Esophagus squamous epithelium (tissue), 5 donors: ENCODE measurements at regions not wholly inside any gene's neighbourhood (a gene's known extent, or its start where the extent isn't known, plus 50 kb on each side); places are given as distances from the start of the nearest gene placed in this dataset.

Experiments
- DNase-seq: peaks from one replicate; lab custom pipeline; 2025; lab: John Stamatoyannopoulos, UW
- H3K27ac ChIP-seq, 4 donors: fragments of 200-600 bp; sonication (generic); one replicate each; pipeline ENCODE4 v1.5.1; 2016 to 2019; ENCODE audit warnings: mild to moderate bottlenecking in 1 of 4
- H3K27me3 ChIP-seq, 4 donors: fragments of 200-600 bp; sonication (generic); 1 replicate in 3 of 4; 2 replicates in 1 of 4; pipeline versions ENCODE4 v1.5.1 to v1.6.0; 2017 to 2021; ENCODE audit warnings: antibody characterized with exemption in 1 of 4
- H3K36me3 ChIP-seq, 3 donors: fragments of 200-600 bp; sonication (generic); one replicate each; pipeline ENCODE4 v1.5.1; 2016 to 2019
- H3K4me1 ChIP-seq, 3 donors: fragments of 200-600 bp; sonication (generic); one replicate each; pipeline ENCODE4 v1.5.1; 2017 to 2019
- H3K4me3 ChIP-seq, 4 donors: fragments of 200-600 bp; sonication (generic); 1 replicate in 3 of 4; 2 replicates in 1 of 4; pipeline ENCODE4 v1.5.1; 2016 to 2019; ENCODE audit warnings: mild to moderate bottlenecking in 2 of 4, moderate library complexity in 1 of 4
- H3K9me3 ChIP-seq, 3 donors: fragments of 200-600 bp; sonication (generic); one replicate each; pipeline ENCODE4 v1.5.1; 2016 to 2019
- CTCF ChIP-seq, 6 experiments: fragments of 450-650 bp in 4 of 6; fragments of 200-600 bp in 2 of 6; sonication (generic) in 2 of 6; IDR thresholded peaks; one replicate each; pipeline ENCODE4 v1.5.1; 2016 to 2019; ENCODE audit warnings: antibody characterized with exemption in 6 of 6, mild to moderate bottlenecking in 4 of 6, moderate library complexity in 4 of 6
- POLR2A ChIP-seq, 4 donors: fragments of 450-650 bp; IDR thresholded peaks; one replicate each; pipeline ENCODE4 v1.6.1; 2017; ENCODE audit warnings: antibody characterized with exemption in 4 of 4, mild to moderate bottlenecking in 4 of 4, moderate library complexity in 3 of 4
- whole genome bisulfite sequencing, 2 donors: methylation state at CpG; one replicate each; pipeline ENCODE4 v1.1.5; 2018; 5-methylcytosine and 5-hydroxymethylcytosine counted together
- intact Hi-C: fragments of 100-400 bp; cut with DNase I; formaldehyde crosslinking; loops from one replicate; pipeline ENCODE4 v1.15.0; 2022
- donor health status: DM: yes; HTN: yes; CAD: no.

- TF ChIP-seq POLR2A (IDR thresholded peaks at IDR 0.05) (no peak), CTCF (IDR thresholded peaks at IDR 0.05) (no peak)
- Histone ChIP-seq H3K4me3 (no peak overlapping the region), H3K9me3 (no peaks in the 10 kb centered on the region), H3K4me1 (peaks cover 0 to 39% (median 10%) of the 10 kb centered on the region in 3 donors), H3K36me3 (no peaks in the 10 kb centered on the region), H3K27ac (no peak overlapping the region), H3K27me3 (no peaks in the 10 kb centered on the region)
- no peak for DNase-seq
- intact Hi-C loops: no loop called here
- WGBS, 2 donors: 61 to 62% methylated on average over 4 to 9 of the region's 9 CpGs
Measured at GRCh38 chrX:10021461-10022272, 54.5 kb downstream of the CLDN34 start.

GRCh38 chrX:10022273-10022541 lies 55.0 kb downstream of the CLDN34 start:
- no peaks in the 10 kb centered on the region for H3K36me3 ChIP-seq
- H3K27me3 ChIP-seq: no peaks in the 10 kb centered on the region
- TF ChIP-seq CTCF (IDR thresholded peaks at IDR 0.05): no peak
- TF ChIP-seq POLR2A (IDR thresholded peaks at IDR 0.05): no peak
- no peak for DNase-seq
- no peak overlapping the region for H3K27ac ChIP-seq
- H3K4me1 ChIP-seq: peaks cover 0 to 34% (median 8%) of the 10 kb centered on the region in 3 donors
- H3K9me3 ChIP-seq: no peaks in the 10 kb centered on the region
- 80 to 100% methylated on average over 3 to 5 of the region's 5 CpGs for WGBS, 2 donors
- intact Hi-C loops: no loop called here
- H3K4me3 ChIP-seq: no peak overlapping the region

DNA sequence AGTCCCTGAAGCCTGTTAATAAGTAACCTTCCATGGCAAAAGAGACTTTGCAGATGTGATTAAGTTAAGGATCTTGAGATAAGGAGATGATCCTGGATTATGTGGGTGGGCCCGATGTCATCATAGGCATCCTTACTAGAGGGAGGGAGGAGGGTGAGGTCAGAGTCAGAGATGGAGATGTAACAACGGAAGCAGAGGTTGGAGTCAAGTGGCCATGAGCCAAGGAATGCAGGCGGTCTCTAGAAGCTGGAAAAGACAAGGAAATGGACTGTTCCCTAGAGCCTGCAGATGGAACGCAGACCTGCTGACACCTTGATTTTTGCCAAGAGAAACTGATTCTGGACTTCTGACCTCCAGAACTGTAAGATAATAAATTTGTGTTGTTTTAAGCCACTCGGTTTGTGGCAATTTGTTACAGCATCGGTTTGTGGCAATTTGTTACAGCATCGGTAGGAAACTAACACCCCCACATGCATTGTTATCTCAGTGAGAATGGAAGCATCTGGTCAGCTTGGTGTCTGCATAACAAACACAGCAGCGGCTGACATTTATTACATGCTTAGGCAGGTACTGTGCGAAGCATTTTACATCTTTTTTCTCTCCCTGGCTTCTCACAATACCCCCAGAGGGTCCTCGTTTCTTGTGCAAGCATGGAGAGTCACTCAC lies 55.6 kb downstream of the CLDN34 start:
- TF ChIP-seq CTCF (IDR thresholded peaks at IDR 0.05): no peak
- intact Hi-C loops: no loop called here
- Histone ChIP-seq H3K36me3 (no peaks in the 10 kb centered on the region), H3K27ac (no peak overlapping the region), H3K9me3 (no peaks in the 10 kb centered on the region), H3K4me1 (peaks cover 0 to 29% (median 5%) of the 10 kb centered on the region in 3 donors), H3K27me3 (no peaks in the 10 kb centered on the region), H3K4me3 (no peak overlapping the region)
- no peak for DNase-seq
- WGBS, 2 donors: 66 to 82% methylated on average over 5 to 8 of the region's 10 CpGs

GRCh38 chrX:10023821-10024220 lies 56.7 kb downstream of the CLDN34 start:
- no peaks in the 10 kb centered on the region for H3K9me3 ChIP-seq
- no peaks in the 10 kb centered on the region for H3K36me3 ChIP-seq
- no peak overlapping the region for H3K4me3 ChIP-seq
- no peak for DNase-seq
- no peak overlapping the region for H3K27ac ChIP-seq
- H3K27me3 ChIP-seq: no peaks in the 10 kb centered on the region
- TF ChIP-seq CTCF (IDR thresholded peaks at IDR 0.05): no peak
- no peak for TF ChIP-seq POLR2A (IDR thresholded peaks at IDR 0.05)
- WGBS, 2 donors: 84 to 89% methylated on average over 6 to 7 of the region's 7 CpGs
- H3K4me1 ChIP-seq: peaks cover 0 to 18% (median 5%) of the 10 kb centered on the region in 3 donors
- intact Hi-C loops: no loop called here

GRCh38 chrX:10025742-10026493 lies 58.8 kb downstream of the CLDN34 start:
- WGBS, 2 donors: 73 to 81% methylated on average over 3 to 6 of the region's 6 CpGs
- intact Hi-C loops: no loop called here
- no peak for DNase-seq
- Histone ChIP-seq H3K27me3 (no peaks in the 10 kb centered on the region), H3K36me3 (no peaks in the 10 kb centered on the region), H3K27ac (no peak overlapping the region), H3K4me1 (peaks cover 0 to 31% (median 5%) of the 10 kb centered on the region in 3 donors), H3K4me3 (no peak overlapping the region), H3K9me3 (no peaks in the 10 kb centered on the region)
- TF ChIP-seq CTCF (IDR thresholded peaks at IDR 0.05): no peak
- no peak for TF ChIP-seq POLR2A (IDR thresholded peaks at IDR 0.05)
